ENCODE measurements at regions not wholly inside any gene's neighbourhood (a gene's known extent, or its start where the extent isn't known, plus 50 kb on each side); places are given as distances from the start of the nearest gene placed in this dataset.

- H3K4me3 Mint-ChIP-seq = no peak overlapping the region
- H3K27me3 ChIP-seq (ENCODE audit: control insufficient read depth in 2 of 2, insufficient read depth in 2 of 2, low read length in 2 of 2) = no peaks in the 10 kb centered on the region
- TF ChIP-seq, protein P1, sequence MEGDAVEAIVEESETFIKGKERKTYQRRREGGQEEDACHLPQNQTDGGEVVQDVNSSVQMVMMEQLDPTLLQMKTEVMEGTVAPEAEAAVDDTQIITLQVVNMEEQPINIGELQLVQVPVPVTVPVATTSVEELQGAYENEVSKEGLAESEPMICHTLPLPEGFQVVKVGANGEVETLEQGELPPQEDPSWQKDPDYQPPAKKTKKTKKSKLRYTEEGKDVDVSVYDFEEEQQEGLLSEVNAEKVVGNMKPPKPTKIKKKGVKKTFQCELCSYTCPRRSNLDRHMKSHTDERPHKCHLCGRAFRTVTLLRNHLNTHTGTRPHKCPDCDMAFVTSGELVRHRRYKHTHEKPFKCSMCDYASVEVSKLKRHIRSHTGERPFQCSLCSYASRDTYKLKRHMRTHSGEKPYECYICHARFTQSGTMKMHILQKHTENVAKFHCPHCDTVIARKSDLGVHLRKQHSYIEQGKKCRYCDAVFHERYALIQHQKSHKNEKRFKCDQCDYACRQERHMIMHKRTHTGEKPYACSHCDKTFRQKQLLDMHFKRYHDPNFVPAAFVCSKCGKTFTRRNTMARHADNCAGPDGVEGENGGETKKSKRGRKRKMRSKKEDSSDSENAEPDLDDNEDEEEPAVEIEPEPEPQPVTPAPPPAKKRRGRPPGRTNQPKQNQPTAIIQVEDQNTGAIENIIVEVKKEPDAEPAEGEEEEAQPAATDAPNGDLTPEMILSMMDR (IDR thresholded peaks at IDR 0.05) = no peak
- no peak overlapping the region for H3K27ac ChIP-seq (ENCODE audit: low read depth in 1 of 2, low read length in 2 of 2)
- no peak for DNase-seq
- no peaks in the 10 kb centered on the region for H3K4me1 ChIP-seq (ENCODE audit: control insufficient read depth in 1 of 2, insufficient read depth in 2 of 2, low read length in 2 of 2)
- no peaks in the 10 kb centered on the region for H4K20me1 ChIP-seq (ENCODE audit: insufficient read depth, low read length)
- H3K27me3 Mint-ChIP-seq (ENCODE audit: low read depth in 3 of 3) = peaks cover 0 to 1% (median 0%) of the 10 kb centered on the region in 3 donors
- intact Hi-C loops (cut with micrococcal nuclease) = no loop called here
- no peaks in the 10 kb centered on the region for H3K36me3 ChIP-seq (replicated peaks in 1 of 2; ENCODE audit: control insufficient read depth in 1 of 2, insufficient read depth in 2 of 2, low read length in 2 of 2)
- no peaks in the 10 kb centered on the region for H3K4me1 Mint-ChIP-seq
- no peak overlapping the region for H3K27ac Mint-ChIP-seq
- no peaks in the 10 kb centered on the region for H3K79me2 ChIP-seq (ENCODE audit: insufficient read depth, low read length)
- peaks cover 0 to under 1% (median 0%) of the 10 kb centered on the region in 7 donors for H3K9me3 Mint-ChIP-seq
- no peaks in the 10 kb centered on the region for H3K9me3 ChIP-seq (replicated peaks in 1 of 2; ENCODE audit: control insufficient read depth in 1 of 2, insufficient read depth in 1 of 2, low read length in 2 of 2)
- H3K4me3 ChIP-seq (replicated peaks in 1 of 3; ENCODE audit: low read depth in 2 of 3, low read length in 3 of 3) = no peak overlapping the region
- H3K9ac ChIP-seq (ENCODE audit: insufficient read depth, low read length, poor library complexity, severe bottlenecking) = no peak overlapping the region
- no peak overlapping the region for H2AFZ ChIP-seq (ENCODE audit: insufficient read depth, low read depth, low read length, poor library complexity, severe bottlenecking)
- H3K36me3 Mint-ChIP-seq = no peaks in the 10 kb centered on the region
- no peak overlapping the region for H3K4me2 ChIP-seq (replicated peaks; ENCODE audit: extremely low read depth, low read length, poor library complexity, severe bottlenecking)
These were observed 508.2 kb upstream of the SEMA3D start for GRCh38 chr7:85695041-85695440.

DNA sequence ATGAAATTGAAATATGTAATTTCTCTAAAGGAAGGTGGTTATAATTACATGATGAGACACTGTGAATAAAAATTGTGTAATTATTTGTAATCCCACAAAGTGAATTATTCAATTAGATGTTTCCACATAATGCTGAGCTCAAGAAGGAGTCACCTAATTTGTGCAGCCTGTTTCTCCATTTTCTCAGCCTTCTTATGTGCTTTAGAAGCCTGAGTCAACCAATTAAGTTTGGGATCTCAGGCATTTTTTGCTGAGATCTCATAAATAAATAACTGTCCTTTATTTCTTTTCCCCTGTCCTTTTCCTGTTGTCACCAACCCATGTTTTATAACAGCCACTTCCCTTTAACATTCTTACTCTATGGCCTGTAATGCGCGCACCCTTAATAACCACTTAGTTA lies 506.5 kb upstream of the SEMA3D start:
- Histone ChIP-seq H3K9ac (ENCODE audit: insufficient read depth, low read length, poor library complexity, severe bottlenecking) (no peak overlapping the region), H4K20me1 (ENCODE audit: insufficient read depth, low read length) (no peaks in the 10 kb centered on the region), H3K4me3 (replicated peaks in 1 of 3; ENCODE audit: low read depth in 2 of 3, low read length in 3 of 3) (no peak overlapping the region), H3K27me3 (ENCODE audit: control insufficient read depth in 2 of 2, insufficient read depth in 2 of 2, low read length in 2 of 2) (no peaks in the 10 kb centered on the region), H2AFZ (ENCODE audit: insufficient read depth, low read depth, low read length, poor library complexity, severe bottlenecking) (no peak overlapping the region), H3K4me1 (ENCODE audit: control insufficient read depth in 1 of 2, insufficient read depth in 2 of 2, low read length in 2 of 2) (no peaks in the 10 kb centered on the region), H3K27ac (ENCODE audit: low read depth in 1 of 2, low read length in 2 of 2) (no peak overlapping the region), H3K79me2 (ENCODE audit: insufficient read depth, low read length) (no peaks in the 10 kb centered on the region), H3K9me3 (replicated peaks in 1 of 2; ENCODE audit: control insufficient read depth in 1 of 2, insufficient read depth in 1 of 2, low read length in 2 of 2) (no peaks in the 10 kb centered on the region), H3K4me2 (replicated peaks; ENCODE audit: extremely low read depth, low read length, poor library complexity, severe bottlenecking) (no peak overlapping the region), H3K36me3 (replicated peaks in 1 of 2; ENCODE audit: control insufficient read depth in 1 of 2, insufficient read depth in 2 of 2, low read length in 2 of 2) (no peaks in the 10 kb centered on the region)
- DNase-seq = no peak
- WGBS (ENCODE audit: insufficient coverage) = 100% methylated on average over 2 of the region's 2 CpGs
- TF ChIP-seq, protein P1 (IDR thresholded peaks at IDR 0.05) = no peak
- intact Hi-C loops (cut with micrococcal nuclease) = no loop called here
- Mint-ChIP-seq H3K4me3 (no peak overlapping the region), H3K27ac (no peak overlapping the region), H3K4me1 (no peaks in the 10 kb centered on the region), H3K27me3 (ENCODE audit: low read depth in 3 of 3) (no peaks in the 10 kb centered on the region), H3K36me3 (no peaks in the 10 kb centered on the region), H3K9me3 (peaks cover 0 to 4% (median 0%) of the 10 kb centered on the region in 7 donors)
